K562 (cell line): ENCODE measurements at regions not wholly inside any gene's neighbourhood (a gene's known extent, or its start where the extent isn't known, plus 50 kb on each side); places are given as distances from the start of the nearest gene placed in this dataset.

Source experiments
- ATAC-seq: fragments of 200-7000 bp; cut with Tn5 transposase; 3 replicates; pipeline ENCODE4 v1.9.1; 2020; ENCODE audit warnings: moderate library complexity
- BruUV-seq: library from RNA; stranded (reverse); fragments of 400-500 nt; replicated peaks from 2 replicates; lab custom pipeline; 2021; lab: Mats Ljungman, UMichigan
- CTCF ChIA-PET: fragments of 300-600 bp; formaldehyde crosslinking; extraction: SDS; loops from one replicate; lab custom pipeline; 2021; ENCODE audit warnings: low intra/inter-chr PET ratio; lab: Yijun Ruan, JAX
- POLR2A ChIA-PET: fragments of 300-600, 350-650 bp; sonication (Branson Sonifier 250); formaldehyde crosslinking; extraction: SDS; loops from one replicate; lab custom pipeline; 2021; ENCODE audit warnings: antibody characterized with exemption, inconsistent platforms; lab: Yijun Ruan, JAX
- DNase-seq, 4 experiments: peaks; one replicate each; pipeline versions ENCODE4 v3.0.0 to v3.0.0-alpha.2; 2011 to 2018; ENCODE audit warnings: low spot score in 3 of 4, mixed read lengths in 3 of 4; ENCODE audit errors: extremely low read depth in 1 of 4
- FAIRE-seq: peaks from 2 replicates; lab custom pipeline; 2011; peaks lifted over from hg19 to GRCh38; lab: Jason Lieb, UNC
- H2AFZ ChIP-seq: 2 replicates; pipeline ENCODE4 v1.6.0; 2011; ENCODE audit warnings: low read depth, low read length, control low read depth, inconsistent platforms
- H3K27ac ChIP-seq: fragments of 200-600 bp; 3 replicates; pipeline ENCODE4 v1.8.0; 2011; ENCODE audit warnings: low read depth, mild to moderate bottlenecking, control low read depth, inconsistent platforms, low read length, moderate library complexity, mixed read lengths; ENCODE audit errors: extremely low read depth
- H3K27me3 ChIP-seq, 2 experiments: fragments of 300-600 bp in 1 of 2; 2 replicates in 1 of 2; 3 replicates in 1 of 2; pipeline versions ENCODE4 v1.6.0 to v1.8.0; 2011; ENCODE audit warnings: inconsistent platforms in 2 of 2, low read length in 2 of 2, mild to moderate bottlenecking in 1 of 2, mixed read lengths in 1 of 2, moderate library complexity in 1 of 2; ENCODE audit not compliant: control insufficient read depth in 2 of 2, insufficient read depth in 2 of 2
- H3K36me3 ChIP-seq: fragments of 300-600 bp; 3 replicates; pipeline ENCODE4 v1.8.0; 2011; ENCODE audit warnings: mild to moderate bottlenecking, low read length, inconsistent platforms; ENCODE audit not compliant: control insufficient read depth, insufficient read depth
- H3K4me1 ChIP-seq, 2 experiments: fragments of 200-600 bp in 1 of 2; replicated peaks in 1 of 2; 2 replicates in 1 of 2; 3 replicates in 1 of 2; pipeline versions ENCODE4 v1.5.1 to v1.8.0; 2011; ENCODE audit warnings: inconsistent platforms in 2 of 2, low read length in 2 of 2, mild to moderate bottlenecking in 1 of 2, mixed read lengths in 1 of 2, moderate library complexity in 1 of 2; ENCODE audit not compliant: control insufficient read depth in 2 of 2, insufficient read depth in 2 of 2
- H3K4me2 ChIP-seq: 2 replicates; pipeline ENCODE4 v1.6.1; 2011; ENCODE audit warnings: low read length, control low read depth, inconsistent platforms, mixed read lengths; ENCODE audit not compliant: insufficient read depth
- H3K4me3 ChIP-seq: fragments of 200-600 bp; sonication (generic), shearing (Covaris generic); 2 replicates; pipeline ENCODE4 v1.5.1; 2016; ENCODE audit warnings: control low read depth, inconsistent platforms
- H3K79me2 ChIP-seq: fragments of 200-600 bp; 3 replicates; pipeline ENCODE4 v1.8.0; 2011; ENCODE audit warnings: low read length, inconsistent platforms; ENCODE audit not compliant: control insufficient read depth, insufficient read depth
- H3K9ac ChIP-seq, 2 experiments: 2 replicates each; pipeline versions ENCODE4 v1.6.0 to v1.6.1; 2011; ENCODE audit warnings: low read depth in 2 of 2, low read length in 2 of 2, control low read depth in 1 of 2, inconsistent platforms in 1 of 2, mild to moderate bottlenecking in 1 of 2, mixed read lengths in 1 of 2; ENCODE audit not compliant: insufficient read depth in 1 of 2
- H3K9me1 ChIP-seq: one replicate; pipeline ENCODE4 v1.6.0; 2011; ENCODE audit warnings: inconsistent platforms, mild to moderate bottlenecking, low read length, moderate library complexity; ENCODE audit not compliant: control insufficient read depth, insufficient read depth
- H3K9me3 ChIP-seq: replicated peaks from 2 replicates; pipeline ENCODE4 v1.5.1; 2011; ENCODE audit warnings: low read depth, low read length, inconsistent platforms; ENCODE audit not compliant: control insufficient read depth, insufficient read depth
- H4K20me1 ChIP-seq: replicated peaks from 2 replicates; pipeline ENCODE4 v1.6.1; 2011; ENCODE audit warnings: low read length, inconsistent platforms, mixed read lengths; ENCODE audit not compliant: control insufficient read depth, insufficient read depth
- CBFA2T2 ChIP-seq: fragments of 450-650 bp; conservative IDR thresholded peaks from 2 replicates; pipeline ENCODE4 v1.6.1; 2017; ENCODE audit warnings: mild to moderate bottlenecking
- CTCFL ChIP-seq: IDR thresholded peaks from 2 replicates; pipeline ENCODE4 v1.6.1; 2011; ENCODE audit warnings: borderline replicate concordance, low read depth, mild to moderate bottlenecking, moderate library complexity, low read length; ENCODE audit not compliant: insufficient read depth, poor library complexity, severe bottlenecking
- ESRRA ChIP-seq: fragments of 450-650 bp; IDR thresholded peaks from 2 replicates; pipeline ENCODE4 v1.6.1; 2014; ENCODE audit warnings: low read depth, mild to moderate bottlenecking, moderate library complexity, borderline replicate concordance
- ESRRB ChIP-seq: fragments of 250-450 bp; sonication (Bioruptor Pico); IDR thresholded peaks from 2 replicates; pipeline ENCODE4 v1.5.0; 2020; ENCODE audit warnings: mild to moderate bottlenecking, moderate library complexity, borderline replicate concordance
- HNRNPH1 ChIP-seq: fragments of 200-400 bp; formaldehyde crosslinking; optimal IDR thresholded peaks from 2 replicates; pipeline ENCODE3; 2017; ENCODE audit warnings: low read depth, mild to moderate bottlenecking, low read length, moderate library complexity
- HSF4 ChIP-seq: fragments of 250-450 bp; sonication (Bioruptor Pico); IDR thresholded peaks from 2 replicates; pipeline ENCODE4 v2.1.2; 2022; ENCODE audit warnings: mild to moderate bottlenecking, moderate library complexity, borderline replicate concordance
- KAT8 ChIP-seq: fragments of 450-650 bp; IDR thresholded peaks from 2 replicates; pipeline ENCODE4 v1.6.1; 2016; ENCODE audit warnings: low read depth, mild to moderate bottlenecking
- LARP7 ChIP-seq: fragments of 450-650 bp; IDR thresholded peaks from 2 replicates; pipeline ENCODE4 v1.6.1; 2016
- MCM5 ChIP-seq: fragments of 450-650 bp; IDR thresholded peaks from 2 replicates; pipeline ENCODE4 v1.6.1; 2016; ENCODE audit warnings: low read depth
- MECOM ChIP-seq: fragments of 250-450 bp; sonication (Bioruptor Pico); IDR thresholded peaks from 2 replicates; pipeline ENCODE4 v1.8.0; 2022; ENCODE audit warnings: inconsistent platforms
- PTBP1 ChIP-seq: fragments of 200-400 bp; formaldehyde crosslinking; IDR thresholded peaks from 2 replicates; pipeline ENCODE4 v1.6.1; 2017; ENCODE audit warnings: low read depth, low read length
- RB1 ChIP-seq: fragments of 450-650 bp; IDR thresholded peaks from 2 replicates; pipeline ENCODE4 v1.6.1; 2017; ENCODE audit warnings: low read depth, mild to moderate bottlenecking
- TGIF2 ChIP-seq: sonication (generic); formaldehyde crosslinking; IDR thresholded peaks from 2 replicates; pipeline ENCODE4 v1.8.1; 2022; ENCODE audit warnings: mild to moderate bottlenecking, missing genetic modification reagents, moderate library complexity
- XRCC5 ChIP-seq: fragments of 200-400 bp; formaldehyde crosslinking; IDR thresholded peaks from 2 replicates; pipeline ENCODE4 v1.6.1; 2017; ENCODE audit warnings: low read depth, mild to moderate bottlenecking, low read length
- ZBTB9 ChIP-seq: fragments of 450-650 bp; formaldehyde crosslinking; IDR thresholded peaks from 2 replicates; pipeline ENCODE4 v1.4.0; 2020; ENCODE audit warnings: mild to moderate bottlenecking, moderate library complexity
- ZNF324 ChIP-seq: fragments of 250-450 bp; sonication (Bioruptor Pico); IDR thresholded peaks from 2 replicates; pipeline ENCODE4 v1.4.0; 2020; ENCODE audit warnings: mild to moderate bottlenecking
- ZZZ3 ChIP-seq: fragments of 450-650 bp; IDR thresholded peaks from 2 replicates; pipeline ENCODE4 v1.6.1; 2016; ENCODE audit warnings: antibody characterized with exemption, mild to moderate bottlenecking, moderate library complexity
- WGBS: fragments of 100-300 bp; shearing (Covaris generic); methylation state at CpG from one replicate; pipeline ENCODE4 v1.1.6; 2016; ENCODE audit warnings: low coverage, mixed read lengths; ENCODE audit not compliant: insufficient coverage; ENCODE audit errors: missing lambda C conversion rate; 5-methylcytosine and 5-hydroxymethylcytosine counted together
- in situ Hi-C: fragments of 300-500 bp; cut with MboI; formaldehyde crosslinking; loops from 4 replicates; pipeline ENCODE4 v1.15.0; 2018; ENCODE audit warnings: inconsistent platforms, mixed read lengths
- intact Hi-C: fragments of 100-400 bp; cut with micrococcal nuclease; formaldehyde crosslinking; loops from 2 replicates; pipeline ENCODE4 v1.14.2; 2022

GRCh38 chr7:159215076-159215475, 70.4 kb upstream of the VIPR2 start (continued):
- TF ChIP-seq CTCFL, result no peak
- no peak for TF ChIP-seq ZBTB9 (CRISPR knock-in tag)
- no peak for TF ChIP-seq PTBP1
- TF ChIP-seq XRCC5, result no peak
- TF ChIP-seq HNRNPH1, result no peak
- no peak for TF ChIP-seq LARP7
- TF ChIP-seq MECOM (CRISPR knock-in tag), result no peak
- TF ChIP-seq ZNF324 (CRISPR knock-in tag), result no peak
- TF ChIP-seq RB1, result no peak
- TF ChIP-seq, all 486 proteins: peak for 0

- Histone ChIP-seq H3K27ac (no peak overlapping the region), H3K4me3 (no peak overlapping the region), H3K9me3 (no peaks in the 10 kb centered on the region), H3K9me1 (no peaks in the 10 kb centered on the region), H3K27me3 (peaks cover 34 to 55% of the 10 kb centered on the region in 2 experiments), H3K36me3 (no peaks in the 10 kb centered on the region), H3K4me2 (no peak overlapping the region), H3K79me2 (no peaks in the 10 kb centered on the region), H4K20me1 (no peaks in the 10 kb centered on the region), H2AFZ (no peak overlapping the region), H3K9ac (no peak overlapping the region), H3K4me1 (no peaks in the 10 kb centered on the region)
- FAIRE-seq (no peak), ATAC-seq (no peak), DNase-seq (no peak)
- BruUV-seq, result no TSS peak
- in situ Hi-C loops (no loop called here), intact Hi-C loops (no loop called here)
- ChIA-PET CTCF (no interaction called here), POLR2A (interaction anchor here (0.7 to 1.3 kb wide), 2 partner anchors 9 to 16 kb away, joined by 3 to 4 read pairs; no protein-coding TSS in a partner anchor)
- 5% methylated on average over 2 of the region's 2 CpGs for WGBS
- TF ChIP-seq TGIF2 (CRISPR knock-in tag) (no peak), MCM5 (no peak), KAT8 (no peak), CBFA2T2 (no peak), ZZZ3 (no peak), ESRRA (no peak), HSF4 (CRISPR knock-in tag) (no peak), ESRRB (CRISPR knock-in tag) (no peak)
Observed at GRCh38 chr7:159213253-159213652, 68.6 kb upstream of the VIPR2 start.
